GM18517 (cell line): ENCODE measurements at regions not wholly inside any gene's neighbourhood (a gene's known extent, or its start where the extent isn't known, plus 50 kb on each side); places are given as distances from the start of the nearest gene placed in this dataset.
A peak's percentile ranks its signal among the peaks of the same experiment; 100 is the strongest.

Experiments used
- ATAC-seq: cut with Tn5 transposase; IDR thresholded peaks from one replicate; pipeline ENCODE4 v1.9.1; 2021; ENCODE audit warnings: mild to moderate bottlenecking, moderate library complexity; ENCODE audit not compliant: unreplicated experiment

GRCh38 chr6:79864421-79864820 lies 82.9 kb downstream of the ELOVL4 start:
- ATAC-seq, result no peak

- ATAC-seq, result no peak
Measured at GRCh38 chr6:79864001-79864400, 83.4 kb downstream of the ELOVL4 start.

DNA sequence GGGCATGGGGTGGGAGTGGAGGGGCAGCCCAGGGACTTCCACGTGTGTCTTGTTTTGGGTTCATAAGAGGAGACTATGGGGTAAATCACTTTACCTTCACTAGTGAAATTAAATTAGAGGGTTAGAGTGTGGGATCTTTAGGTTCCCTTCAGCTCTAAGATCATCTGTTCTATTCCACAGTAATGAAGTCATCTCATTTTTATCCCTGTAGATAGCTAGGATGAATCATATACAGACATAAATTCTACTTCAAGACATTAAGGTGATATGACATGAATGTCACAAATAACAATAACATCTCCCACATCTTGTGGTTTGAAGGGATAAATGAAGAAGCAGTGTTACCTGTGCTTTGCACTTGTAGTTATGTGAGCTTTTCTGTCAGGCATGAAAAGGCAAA lies 83.8 kb downstream of the ELOVL4 start:
- ATAC-seq, result no peak

DNA sequence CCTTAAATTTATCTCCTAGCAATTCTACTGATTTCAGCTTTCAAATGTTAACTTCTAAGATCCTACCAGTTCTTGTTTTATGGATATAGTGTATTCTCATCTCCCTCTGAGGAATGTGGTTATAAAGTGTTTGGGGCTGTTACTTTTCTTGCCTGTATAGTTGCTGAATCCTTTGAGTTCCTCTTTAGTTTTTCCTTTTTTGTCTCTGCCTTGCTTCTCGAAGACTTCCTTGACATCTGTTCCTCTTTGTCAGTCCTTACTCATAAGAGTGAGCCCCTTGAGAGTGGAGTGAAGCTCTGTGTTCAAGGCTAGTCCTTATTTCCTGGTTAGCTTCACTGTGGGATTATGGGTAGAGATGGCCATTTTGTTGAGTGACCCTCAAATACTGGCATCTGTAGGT lies 84.6 kb downstream of the ELOVL4 start:
- ATAC-seq, result no peak

- no peak for ATAC-seq
Measured at GRCh38 chr6:79862126-79862525, 85.2 kb downstream of the ELOVL4 start.

DNA sequence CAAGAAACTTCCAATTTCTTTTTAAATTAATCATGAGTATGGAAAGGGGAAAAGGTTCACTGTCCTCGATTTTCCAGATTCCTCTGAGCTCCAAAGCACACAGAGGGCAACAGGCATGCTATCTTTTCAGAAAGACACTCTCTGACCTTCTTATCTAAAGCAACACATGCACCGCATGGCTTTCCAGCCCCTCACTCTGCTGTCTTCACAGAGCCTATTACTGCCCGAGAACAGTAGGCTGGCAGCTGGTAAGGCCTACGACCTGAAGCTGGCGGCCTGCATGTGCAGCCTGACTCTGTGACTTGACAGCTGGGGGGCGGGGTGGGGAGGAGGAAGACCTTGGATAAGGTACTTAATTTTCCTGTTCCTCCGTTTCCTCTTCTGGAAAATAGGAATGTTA lies 86.3 kb downstream of the ELOVL4 start:
- ATAC-seq, result no peak

GRCh38 chr6:79847426-79847825 lies 99.9 kb downstream of the ELOVL4 start:
- no peak for ATAC-seq

- no peak for ATAC-seq
Measured at GRCh38 chr6:79842376-79843040, 104.8 kb downstream of the ELOVL4 start.

- ATAC-seq, result no peak
Measured at GRCh38 chr6:79841577-79842375, 105.6 kb downstream of the ELOVL4 start.

GRCh38 chr6:79838851-79839250 lies 108.5 kb downstream of the ELOVL4 start:
- no peak for ATAC-seq

DNA sequence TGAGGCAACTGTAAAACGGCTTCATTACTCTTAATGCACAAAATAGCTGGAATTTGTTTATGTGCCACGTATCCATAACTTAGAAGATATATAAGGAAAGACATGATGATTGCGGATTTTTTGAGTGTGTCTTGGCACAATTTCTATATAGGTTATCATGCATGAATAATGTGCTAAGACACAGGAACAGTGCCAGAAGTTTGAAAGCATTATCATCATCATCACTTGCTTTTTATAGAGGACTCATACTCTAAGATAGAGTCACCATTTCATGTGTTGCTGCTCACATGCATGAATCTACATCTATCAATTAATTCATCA lies 113.4 kb downstream of the ELOVL4 start:
- no peak for ATAC-seq

DNA sequence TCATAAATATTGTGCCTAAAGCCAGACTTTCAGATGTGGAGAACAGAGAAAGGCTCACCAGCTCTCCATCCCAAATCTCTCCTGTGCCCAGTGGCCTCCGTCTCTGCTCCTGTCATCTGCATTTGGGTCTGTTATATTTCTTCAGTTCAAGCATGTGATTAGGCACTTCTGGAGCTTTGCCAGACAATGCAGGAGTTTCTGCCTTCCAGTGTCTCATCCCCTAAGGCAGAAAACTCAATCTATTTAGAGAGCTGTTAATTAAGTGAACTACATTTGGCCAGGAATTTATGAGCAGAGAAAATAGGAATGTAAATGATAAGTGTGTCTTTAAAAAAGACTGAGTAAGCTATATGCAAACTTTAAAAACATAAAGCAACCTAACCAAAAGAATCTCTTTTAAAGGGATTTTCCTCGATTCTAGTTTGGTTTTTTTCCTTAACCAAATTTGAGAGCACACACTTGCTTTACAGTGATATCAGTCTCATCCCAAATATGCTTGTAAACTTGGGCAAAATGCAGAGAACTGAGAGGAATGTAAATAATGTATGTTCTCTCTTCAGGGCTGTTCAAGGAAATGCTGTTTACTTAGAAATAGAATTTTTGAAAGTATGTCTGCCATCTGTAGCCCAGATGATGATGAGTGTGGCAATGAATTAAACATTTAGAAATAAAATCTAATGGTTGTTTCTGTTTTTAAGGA lies 113.9 kb downstream of the ELOVL4 start:
- no peak for ATAC-seq

DNA sequence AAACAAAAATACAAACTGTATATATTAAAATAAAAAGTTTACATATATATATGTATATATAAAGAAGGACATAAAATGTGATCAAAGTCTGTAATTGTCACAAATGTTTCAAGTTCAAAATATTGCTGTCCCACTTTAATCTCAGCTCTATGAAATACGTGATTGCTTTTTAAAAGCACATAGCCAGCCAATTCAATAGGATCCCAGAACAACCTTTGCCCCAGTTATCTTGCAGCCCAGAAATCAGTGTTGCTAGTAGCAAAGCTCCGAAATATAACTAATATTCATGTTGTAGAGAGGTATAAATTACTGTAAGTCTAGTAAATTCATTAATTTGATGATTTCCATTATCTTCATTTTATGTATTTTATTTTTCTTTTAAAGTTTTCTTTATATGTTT lies 114.6 kb downstream of the ELOVL4 start:
- no peak for ATAC-seq

- ATAC-seq, result no peak
Measured at GRCh38 chr6:79824202-79824601, 123.2 kb downstream of the ELOVL4 start.

GRCh38 chr6:79821859-79822258 lies 125.5 kb downstream of the ELOVL4 start:
- ATAC-seq, result no peak

GRCh38 chr6:79818471-79818870 lies 128.9 kb downstream of the ELOVL4 start:
- ATAC-seq, result no peak

GRCh38 chr6:79814940-79815339 lies 132.4 kb downstream of the ELOVL4 start:
- no peak for ATAC-seq

DNA sequence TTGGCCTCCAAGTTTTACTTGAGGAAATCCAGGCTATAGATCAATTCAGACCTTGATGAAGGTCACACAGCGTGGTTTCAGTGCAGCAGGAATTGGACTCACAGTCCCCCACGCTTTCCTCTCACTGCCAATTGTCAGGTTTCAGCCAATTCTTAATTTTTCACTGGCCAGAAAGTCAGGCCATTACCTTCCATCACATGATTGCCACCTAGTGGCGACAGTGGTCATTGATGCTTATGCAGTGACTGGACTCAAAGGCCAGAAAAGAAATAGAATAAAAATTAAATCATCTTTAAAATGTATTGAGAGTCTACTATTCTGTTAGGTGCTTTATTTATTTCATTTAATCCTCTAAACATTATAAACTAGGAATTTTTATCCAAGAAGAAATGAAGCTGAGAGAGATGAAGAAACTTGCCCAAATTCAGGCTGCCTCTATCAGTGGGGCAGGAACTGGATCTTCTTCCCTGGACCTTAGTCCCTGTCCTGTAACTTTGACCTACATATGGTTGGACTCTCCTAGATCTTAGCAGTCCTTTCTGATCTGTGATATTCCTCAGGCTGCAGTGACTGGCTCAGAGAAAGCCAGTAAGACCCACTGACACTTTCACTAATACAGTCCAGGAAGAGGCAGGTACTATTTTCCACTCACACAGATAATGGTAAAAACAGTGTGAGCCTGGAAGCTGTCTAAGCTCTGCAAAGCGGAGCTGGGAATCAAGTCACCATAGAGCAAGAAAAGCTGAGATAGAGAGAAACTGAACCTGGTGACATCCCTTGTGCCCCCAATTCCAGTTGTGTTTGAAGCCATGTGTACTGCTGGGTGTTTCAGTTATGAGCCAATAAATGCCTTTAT lies 133.3 kb downstream of the ELOVL4 start:
- ATAC-seq, result peak; percentile 97

DNA sequence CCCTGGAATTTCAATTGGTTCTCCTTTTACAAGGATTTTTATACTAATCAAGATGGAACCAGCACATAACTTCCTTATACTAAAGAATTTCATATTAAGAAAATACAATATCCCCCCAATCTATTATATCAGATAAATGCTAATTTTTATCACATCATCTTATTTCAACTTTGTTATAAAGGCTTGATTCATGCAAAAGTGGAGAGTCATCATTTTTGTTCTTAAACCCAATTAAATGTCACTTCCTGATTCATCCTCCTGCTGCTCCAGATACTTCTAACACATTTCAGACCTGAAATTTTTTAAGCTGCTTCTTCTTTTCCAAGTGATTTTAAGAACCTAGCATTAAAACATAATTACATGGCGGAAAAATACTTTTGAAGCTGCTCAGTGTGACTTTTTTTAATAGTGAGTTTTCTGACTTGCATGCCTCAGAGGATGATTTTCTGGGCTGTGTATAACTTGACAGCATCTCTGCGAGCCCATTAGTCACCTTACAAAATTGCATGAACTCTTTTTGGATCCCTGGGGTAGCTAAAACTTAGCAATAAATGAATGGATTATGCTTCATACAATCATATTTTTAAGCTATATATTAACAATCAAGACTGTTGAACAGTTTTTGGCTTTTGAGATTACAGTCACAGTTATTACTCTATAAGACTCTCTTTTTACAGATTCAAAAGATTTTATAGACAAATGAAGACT lies 134.1 kb downstream of the ELOVL4 start:
- ATAC-seq, result no peak

- no peak for ATAC-seq
Measured at GRCh38 chr6:79812195-79812594, 135.2 kb downstream of the ELOVL4 start.

- no peak for ATAC-seq
Measured at GRCh38 chr6:79810871-79811270, 136.5 kb downstream of the ELOVL4 start.
